Upper lobe of left lung (tissue), 6 donors: ENCODE measurements at regions not wholly inside any gene's neighbourhood (a gene's known extent, or its start where the extent isn't known, plus 50 kb on each side); places are given as distances from the start of the nearest gene placed in this dataset.
"Not testable (repeated sequence)": the region's sequence is repeated elsewhere in the genome, so short reads cannot be mapped to it uniquely, and the experiment has no call there.

Source experiments
- ATAC-seq, 2 donors: fragments of 200-7000 bp; cut with Tn5 transposase; one replicate each; pipeline ENCODE4 v1.9.1; 2022; ENCODE audit warnings: mild to moderate bottlenecking in 2 of 2, moderate library complexity in 2 of 2; ENCODE audit not compliant: low FRiP score in 2 of 2
- DNase-seq, 2 donors: peaks; one replicate each; pipeline ENCODE4 v3.0.0-alpha.2; 2019 to 2020
- H3K27ac ChIP-seq, 4 donors: fragments of 200-600 bp; sonication (generic); one replicate each; pipeline ENCODE4 v1.5.1; 2016 to 2019
- H3K27me3 ChIP-seq, 4 donors: fragments of 200-600 bp; sonication (generic); one replicate each; pipeline ENCODE4 v1.5.1; 2017 to 2019
- H3K36me3 ChIP-seq, 4 donors: fragments of 200-600 bp; sonication (generic); one replicate each; pipeline ENCODE4 v1.5.1; 2016 to 2019
- H3K4me1 ChIP-seq, 4 donors: fragments of 200-600 bp; sonication (generic); one replicate each; pipeline ENCODE4 v1.5.1; 2018 to 2019
- H3K4me3 ChIP-seq, 4 donors: fragments of 200-600 bp; sonication (generic); one replicate each; pipeline ENCODE4 v1.5.1; 2017 to 2019; ENCODE audit warnings: mild to moderate bottlenecking in 2 of 4, moderate library complexity in 1 of 4
- H3K9me3 ChIP-seq, 4 donors: fragments of 200-600 bp; sonication (generic); one replicate each; pipeline ENCODE4 v1.5.1; 2018 to 2019
- EP300 ChIP-seq, 4 donors: sonication (generic); formaldehyde crosslinking; IDR thresholded peaks; one replicate each; pipeline ENCODE4 v1.5.1; 2017; ENCODE audit warnings: antibody characterized with exemption in 4 of 4, control low read depth in 2 of 4
- POLR2A ChIP-seq, 4 donors: fragments of 450-650 bp; IDR thresholded peaks; one replicate each; pipeline ENCODE4 v1.5.1; 2016 to 2017; ENCODE audit warnings: antibody characterized with exemption in 4 of 4, mild to moderate bottlenecking in 2 of 4
- POLR2AphosphoS5 ChIP-seq, 2 donors: sonication (generic); formaldehyde crosslinking; IDR thresholded peaks; one replicate each; pipeline ENCODE4 v1.5.1; 2017; ENCODE audit warnings: antibody characterized with exemption in 2 of 2
- WGBS, 2 donors: methylation state at CpG; one replicate each; pipeline ENCODE4 v1.1.5; 2017 to 2018; 5-methylcytosine and 5-hydroxymethylcytosine counted together
- TF ChIP-seq, protein P1 (sequence below), 6 experiments: fragments of 450-650 bp in 4 of 6; fragments of 200-600 bp in 2 of 6; sonication (generic) in 2 of 6; IDR thresholded peaks; one replicate each; pipeline ENCODE4 v1.5.1; 2016 to 2019; ENCODE audit warnings: antibody characterized with exemption in 6 of 6
- donor health status: DM: no; HTN: no; CAD: no; lungs with moderate emphysema.
- donor health status: DM: no; HTN: yes; CAD: no; lungs with severe emphysema.

DNA sequence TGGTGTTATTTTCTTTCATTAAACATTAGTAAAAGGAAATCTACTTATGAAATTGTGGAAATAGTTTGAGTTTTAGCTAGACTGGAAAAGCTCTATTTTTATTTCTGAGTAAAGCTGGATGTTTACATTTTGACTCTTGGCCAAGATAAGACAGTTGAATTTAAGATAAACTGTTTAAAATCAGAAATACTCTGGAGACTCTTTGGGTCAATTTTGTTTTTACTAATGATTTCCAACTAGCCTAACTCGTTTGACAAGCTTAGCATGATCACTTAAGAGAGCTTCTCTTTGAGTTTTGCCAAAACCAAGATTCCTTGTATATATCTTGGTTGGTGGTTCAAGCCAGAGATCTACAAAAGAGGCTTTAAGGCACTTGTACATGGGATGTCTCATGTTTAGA, 724.8 kb upstream of the LUZP2 start:
- DNase-seq (no peak), ATAC-seq (no peak)
- Histone ChIP-seq H3K4me3 (no peak overlapping the region), H3K9me3 (peaks cover 0 to 5% (median 0%) of the 10 kb centered on the region in 4 donors), H3K27ac (no peak overlapping the region), H3K27me3 (no peaks in the 10 kb centered on the region), H3K36me3 (no peaks in the 10 kb centered on the region), H3K4me1 (no peaks in the 10 kb centered on the region)
- WGBS, 2 donors: 15 to 28% methylated on average over 1 of the region's 1 CpG
- TF ChIP-seq POLR2AphosphoS5 (IDR thresholded peaks at IDR 0.05) (no peak), EP300 (IDR thresholded peaks at IDR 0.05) (no peak), POLR2A (IDR thresholded peaks at IDR 0.05) (no peak)
- TF ChIP-seq, protein P1, sequence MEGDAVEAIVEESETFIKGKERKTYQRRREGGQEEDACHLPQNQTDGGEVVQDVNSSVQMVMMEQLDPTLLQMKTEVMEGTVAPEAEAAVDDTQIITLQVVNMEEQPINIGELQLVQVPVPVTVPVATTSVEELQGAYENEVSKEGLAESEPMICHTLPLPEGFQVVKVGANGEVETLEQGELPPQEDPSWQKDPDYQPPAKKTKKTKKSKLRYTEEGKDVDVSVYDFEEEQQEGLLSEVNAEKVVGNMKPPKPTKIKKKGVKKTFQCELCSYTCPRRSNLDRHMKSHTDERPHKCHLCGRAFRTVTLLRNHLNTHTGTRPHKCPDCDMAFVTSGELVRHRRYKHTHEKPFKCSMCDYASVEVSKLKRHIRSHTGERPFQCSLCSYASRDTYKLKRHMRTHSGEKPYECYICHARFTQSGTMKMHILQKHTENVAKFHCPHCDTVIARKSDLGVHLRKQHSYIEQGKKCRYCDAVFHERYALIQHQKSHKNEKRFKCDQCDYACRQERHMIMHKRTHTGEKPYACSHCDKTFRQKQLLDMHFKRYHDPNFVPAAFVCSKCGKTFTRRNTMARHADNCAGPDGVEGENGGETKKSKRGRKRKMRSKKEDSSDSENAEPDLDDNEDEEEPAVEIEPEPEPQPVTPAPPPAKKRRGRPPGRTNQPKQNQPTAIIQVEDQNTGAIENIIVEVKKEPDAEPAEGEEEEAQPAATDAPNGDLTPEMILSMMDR (IDR thresholded peaks at IDR 0.05): no peak

DNA sequence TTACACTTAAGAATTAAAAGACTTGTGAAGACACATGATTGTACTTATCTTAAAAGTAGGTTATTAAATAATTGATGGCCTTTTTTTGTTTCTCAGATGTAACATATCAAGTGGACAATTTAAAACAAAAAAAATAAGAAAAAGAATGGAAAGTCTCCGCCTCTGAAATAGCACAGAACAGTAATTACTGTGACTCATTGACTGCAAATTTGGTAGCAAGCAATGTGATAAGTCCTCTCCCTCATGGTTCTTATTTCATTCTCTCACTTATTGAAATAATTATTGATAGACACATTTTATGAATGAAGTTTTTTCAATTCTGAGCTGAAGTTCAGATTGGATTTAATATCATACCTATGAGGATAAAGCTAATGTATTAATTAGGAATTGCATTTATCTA, 717.9 kb upstream of the LUZP2 start:
- no peak for DNase-seq
- H3K4me1 ChIP-seq: no peaks in the 10 kb centered on the region
- H3K4me3 ChIP-seq: no peak overlapping the region
- ATAC-seq: no peak
- no peaks in the 10 kb centered on the region for H3K36me3 ChIP-seq
- 90 to 95% methylated on average over 1 of the region's 1 CpG for WGBS, 2 donors
- H3K27ac ChIP-seq: no peak overlapping the region
- H3K27me3 ChIP-seq: no peaks in the 10 kb centered on the region
- TF ChIP-seq POLR2AphosphoS5 (IDR thresholded peaks at IDR 0.05) (no peak), POLR2A (IDR thresholded peaks at IDR 0.05) (no peak), EP300 (IDR thresholded peaks at IDR 0.05) (no peak)
- TF ChIP-seq, protein P1 (IDR thresholded peaks at IDR 0.05): no peak
- H3K9me3 ChIP-seq: no peaks in the 10 kb centered on the region

DNA sequence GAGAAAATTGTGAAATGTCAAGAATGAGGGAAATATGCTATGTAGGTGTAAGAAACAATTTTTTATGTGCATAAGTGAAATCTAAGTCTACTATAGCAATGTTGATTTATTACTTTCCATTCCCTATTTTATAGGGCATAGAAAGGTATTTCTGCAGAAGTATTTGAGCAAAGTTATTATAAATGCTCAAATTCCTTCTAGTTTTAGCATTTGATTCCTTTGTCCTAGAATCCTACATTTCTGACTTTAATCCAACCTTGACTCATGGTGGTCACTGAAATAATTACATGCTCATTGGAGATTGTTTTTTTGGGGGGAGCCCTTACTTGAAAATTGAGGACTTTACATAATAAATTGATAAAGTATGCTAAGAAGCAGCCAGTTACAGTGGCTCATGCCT, 716.6 kb upstream of the LUZP2 start:
- ATAC-seq: no peak
- no peak for DNase-seq
- Histone ChIP-seq H3K36me3 (no peaks in the 10 kb centered on the region), H3K4me3 (no peak overlapping the region), H3K27ac (no peak overlapping the region), H3K27me3 (no peaks in the 10 kb centered on the region), H3K9me3 (no peaks in the 10 kb centered on the region), H3K4me1 (no peaks in the 10 kb centered on the region)
- TF ChIP-seq POLR2AphosphoS5 (IDR thresholded peaks at IDR 0.05) (no peak), EP300 (IDR thresholded peaks at IDR 0.05) (no peak), POLR2A (IDR thresholded peaks at IDR 0.05) (no peak)
- TF ChIP-seq, protein P1 (IDR thresholded peaks at IDR 0.05): no peak

DNA sequence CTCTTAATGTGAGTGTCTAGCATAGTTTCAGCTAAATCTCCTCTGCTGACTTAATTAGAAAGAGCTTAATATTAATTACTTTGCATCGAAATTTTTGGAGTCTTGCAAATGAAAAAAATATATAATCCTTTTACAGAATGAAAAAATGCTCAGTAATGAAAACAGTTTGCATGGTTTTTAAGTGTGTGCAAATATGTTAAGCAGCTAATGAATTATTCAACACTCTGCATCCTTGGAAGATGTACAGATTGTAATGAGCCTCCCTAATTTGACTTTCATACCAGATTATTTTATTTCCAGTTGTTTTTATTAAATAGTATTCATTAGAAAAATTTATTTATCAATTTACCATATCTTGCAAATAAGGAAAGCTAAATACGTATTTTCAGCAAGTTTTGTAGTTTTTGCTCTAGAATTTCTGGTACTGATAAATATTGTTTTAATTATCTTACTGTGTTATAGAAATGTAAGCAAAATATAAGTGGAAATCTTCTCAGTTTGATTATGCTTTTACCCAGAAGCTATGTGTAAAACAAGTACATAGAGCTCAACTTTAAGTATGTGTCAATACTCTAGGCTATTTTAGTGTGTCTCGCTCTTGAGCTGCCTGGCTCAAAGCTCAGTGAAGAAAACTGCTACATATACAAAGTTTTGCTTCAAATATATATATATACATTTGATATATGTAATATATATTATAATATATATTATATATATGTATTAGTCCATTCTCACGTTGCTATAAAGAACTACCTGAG, 714.9 kb upstream of the LUZP2 start:
- TF ChIP-seq, protein P1 (IDR thresholded peaks at IDR 0.05): no peak
- TF ChIP-seq POLR2AphosphoS5 (IDR thresholded peaks at IDR 0.05) (no peak), EP300 (IDR thresholded peaks at IDR 0.05) (no peak), POLR2A (IDR thresholded peaks at IDR 0.05) (no peak)
- WGBS, 2 donors: 79 to 82% methylated on average over 4 of the region's 4 CpGs
- no peaks in the 10 kb centered on the region for H3K36me3 ChIP-seq
- H3K9me3 ChIP-seq: no peaks in the 10 kb centered on the region
- ATAC-seq (no peak), DNase-seq (no peak)
- no peaks in the 10 kb centered on the region for H3K4me1 ChIP-seq
- no peaks in the 10 kb centered on the region for H3K27me3 ChIP-seq
- no peak overlapping the region for H3K4me3 ChIP-seq
- no peak overlapping the region for H3K27ac ChIP-seq

DNA sequence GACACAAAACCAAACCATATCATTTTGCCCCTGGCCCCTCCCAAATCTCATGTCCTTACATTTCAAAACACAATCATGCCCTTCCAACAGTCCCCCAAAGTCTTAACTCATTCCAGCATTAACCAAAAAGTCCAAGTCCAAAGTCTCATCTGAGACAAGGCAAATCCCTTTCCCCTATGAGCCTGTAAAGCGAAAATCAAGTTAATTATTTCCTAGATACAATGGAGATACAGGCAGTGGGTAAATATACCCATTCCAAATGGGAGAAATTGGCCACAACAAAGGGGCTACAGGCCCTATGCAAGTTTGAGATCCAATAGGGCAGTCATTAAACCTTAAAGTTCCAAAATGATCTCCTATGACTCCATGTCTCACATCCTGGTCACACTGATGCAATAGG, 709.9 kb upstream of the LUZP2 start:
- not testable (repeated sequence) for H3K27me3 ChIP-seq, H3K4me1 ChIP-seq, H3K27ac ChIP-seq, ATAC-seq, DNase-seq, H3K9me3 ChIP-seq, H3K4me3 ChIP-seq, H3K36me3 ChIP-seq
- 74 to 91% methylated on average over 1 of the region's 1 CpG for WGBS, 2 donors
